IPS-15b (cell line): ENCODE measurements at regions not wholly inside any gene's neighbourhood (a gene's known extent, or its start where the extent isn't known, plus 50 kb on each side); places are given as distances from the start of the nearest gene placed in this dataset.
"Not testable (repeated sequence)": the region's sequence is repeated elsewhere in the genome, so short reads cannot be mapped to it uniquely, and the experiment has no call there.

ENCODE experiments used
- H3K27me3 ChIP-seq: one replicate; pipeline ENCODE4 v1.6.1; 2013; ENCODE audit warnings: low read length; ENCODE audit not compliant: control insufficient read depth, insufficient read depth
- H3K36me3 ChIP-seq: one replicate; pipeline ENCODE4 v1.6.1; 2013; ENCODE audit warnings: low read length; ENCODE audit not compliant: control insufficient read depth, insufficient read depth
- H3K4me1 ChIP-seq: one replicate; pipeline ENCODE4 v1.6.1; 2013; ENCODE audit warnings: mild to moderate bottlenecking, low read length; ENCODE audit not compliant: control insufficient read depth, insufficient read depth
- H3K4me3 ChIP-seq: one replicate; pipeline ENCODE4 v1.5.1; 2013; ENCODE audit warnings: low read depth, low read length
- H3K9ac ChIP-seq: one replicate; pipeline ENCODE4 v1.6.1; 2013; ENCODE audit warnings: low read depth, mild to moderate bottlenecking, low read length
- H3K9me3 ChIP-seq: one replicate; pipeline ENCODE4 v1.6.1; 2013; ENCODE audit warnings: mild to moderate bottlenecking, low read length; ENCODE audit not compliant: control insufficient read depth, insufficient read depth

GRCh38 chr5:99379187-99379586 lies 450.4 kb upstream of the CHD1 start:
- Histone ChIP-seq H3K27me3 (no peaks in the 10 kb centered on the region), H3K36me3 (no peaks in the 10 kb centered on the region), H3K9ac (no peak overlapping the region), H3K9me3 (no peaks in the 10 kb centered on the region), H3K4me3 (no peak overlapping the region), H3K4me1 (peaks cover 6% of the 10 kb centered on the region)

GRCh38 chr5:99378443-99378842 lies 449.6 kb upstream of the CHD1 start:
- H3K4me1 ChIP-seq, result peaks cover 6% of the 10 kb centered on the region
- H3K9me3 ChIP-seq, result no peaks in the 10 kb centered on the region
- H3K27me3 ChIP-seq, result no peaks in the 10 kb centered on the region
- no peak overlapping the region for H3K9ac ChIP-seq
- no peak overlapping the region for H3K4me3 ChIP-seq
- no peaks in the 10 kb centered on the region for H3K36me3 ChIP-seq

- H3K27me3 ChIP-seq, result no peaks in the 10 kb centered on the region
- H3K9me3 ChIP-seq, result no peaks in the 10 kb centered on the region
- no peak overlapping the region for H3K4me3 ChIP-seq
- H3K4me1 ChIP-seq, result no peaks in the 10 kb centered on the region
- no peaks in the 10 kb centered on the region for H3K36me3 ChIP-seq
- no peak overlapping the region for H3K9ac ChIP-seq
Observed at GRCh38 chr5:99369797-99370593, 441.2 kb upstream of the CHD1 start.

GRCh38 chr5:99368726-99369125 lies 439.9 kb upstream of the CHD1 start:
- H3K4me3 ChIP-seq, result no peak overlapping the region
- no peak overlapping the region for H3K9ac ChIP-seq
- no peaks in the 10 kb centered on the region for H3K9me3 ChIP-seq
- no peaks in the 10 kb centered on the region for H3K27me3 ChIP-seq
- no peaks in the 10 kb centered on the region for H3K4me1 ChIP-seq
- H3K36me3 ChIP-seq, result no peaks in the 10 kb centered on the region

GRCh38 chr5:99355881-99356280 lies 427.1 kb upstream of the CHD1 start:
- no peak overlapping the region for H3K9ac ChIP-seq
- no peaks in the 10 kb centered on the region for H3K4me1 ChIP-seq
- no peak overlapping the region for H3K4me3 ChIP-seq
- no peaks in the 10 kb centered on the region for H3K27me3 ChIP-seq
- H3K9me3 ChIP-seq, result peaks cover 3% of the 10 kb centered on the region
- H3K36me3 ChIP-seq, result no peaks in the 10 kb centered on the region

- H3K4me3 ChIP-seq, result no peak overlapping the region
- no peaks in the 10 kb centered on the region for H3K36me3 ChIP-seq
- H3K27me3 ChIP-seq, result no peaks in the 10 kb centered on the region
- H3K9me3 ChIP-seq, result peaks cover 6% of the 10 kb centered on the region
- no peaks in the 10 kb centered on the region for H3K4me1 ChIP-seq
- H3K9ac ChIP-seq, result no peak overlapping the region
Observed at GRCh38 chr5:99349787-99350186, 421.0 kb upstream of the CHD1 start.

- no peaks in the 10 kb centered on the region for H3K36me3 ChIP-seq
- peaks cover 6% of the 10 kb centered on the region for H3K9me3 ChIP-seq
- H3K4me3 ChIP-seq, result no peak overlapping the region
- no peaks in the 10 kb centered on the region for H3K27me3 ChIP-seq
- H3K9ac ChIP-seq, result no peak overlapping the region
- H3K4me1 ChIP-seq, result no peaks in the 10 kb centered on the region
Observed at GRCh38 chr5:99348597-99348996, 419.8 kb upstream of the CHD1 start.

- not testable (repeated sequence) for H3K9me3 ChIP-seq, H3K4me3 ChIP-seq, H3K27me3 ChIP-seq, H3K36me3 ChIP-seq, H3K4me1 ChIP-seq, H3K9ac ChIP-seq
Observed at GRCh38 chr5:99339758-99340157, 411.0 kb upstream of the CHD1 start.

GRCh38 chr5:99334936-99335335 lies 406.1 kb upstream of the CHD1 start:
- H3K27me3 ChIP-seq, result no peaks in the 10 kb centered on the region
- no peak overlapping the region for H3K4me3 ChIP-seq
- H3K4me1 ChIP-seq, result no peaks in the 10 kb centered on the region
- H3K9ac ChIP-seq, result no peak overlapping the region
- H3K9me3 ChIP-seq, result no peaks in the 10 kb centered on the region
- no peaks in the 10 kb centered on the region for H3K36me3 ChIP-seq

GRCh38 chr5:99331061-99331460 lies 402.3 kb upstream of the CHD1 start:
- Histone ChIP-seq H3K4me3 (no peak overlapping the region), H3K4me1 (no peaks in the 10 kb centered on the region), H3K36me3 (no peaks in the 10 kb centered on the region), H3K27me3 (no peaks in the 10 kb centered on the region), H3K9me3 (no peaks in the 10 kb centered on the region), H3K9ac (no peak overlapping the region)

- Histone ChIP-seq H3K9ac (no peak overlapping the region), H3K9me3 (no peaks in the 10 kb centered on the region), H3K27me3 (no peaks in the 10 kb centered on the region), H3K4me3 (no peak overlapping the region), H3K36me3 (no peaks in the 10 kb centered on the region), H3K4me1 (no peaks in the 10 kb centered on the region)
Observed at GRCh38 chr5:99320436-99320835, 391.6 kb upstream of the CHD1 start.

GRCh38 chr5:99317136-99317535 lies 388.3 kb upstream of the CHD1 start:
- Histone ChIP-seq H3K27me3 (no peaks in the 10 kb centered on the region), H3K4me1 (no peaks in the 10 kb centered on the region), H3K4me3 (no peak overlapping the region), H3K36me3 (no peaks in the 10 kb centered on the region), H3K9me3 (no peaks in the 10 kb centered on the region), H3K9ac (no peak overlapping the region)
